IPS-18c (cell line): ENCODE measurements at regions not wholly inside any gene's neighbourhood (a gene's known extent, or its start where the extent isn't known, plus 50 kb on each side); places are given as distances from the start of the nearest gene placed in this dataset.
"Not testable (repeated sequence)": the region's sequence is repeated elsewhere in the genome, so short reads cannot be mapped to it uniquely, and the experiment has no call there.

ENCODE experiments used
- H3K4me3 ChIP-seq: 2 replicates; pipeline ENCODE4 v1.7.0; 2013; ENCODE audit warnings: low read depth, mild to moderate bottlenecking, low read length, moderate library complexity; ENCODE audit not compliant: insufficient read depth
- H3K9me3 ChIP-seq: one replicate; pipeline ENCODE4 v1.6.1; 2013; ENCODE audit warnings: mild to moderate bottlenecking, low read length, moderate library complexity; ENCODE audit not compliant: control insufficient read depth, insufficient read depth

- no peak overlapping the region for H3K4me3 ChIP-seq
- H3K9me3 ChIP-seq = no peaks in the 10 kb centered on the region
These were observed 129.3 kb upstream of the ACKR3 start for GRCh38 chr2:236440110-236440881.

GRCh38 chr2:236444187-236444586 lies 125.4 kb upstream of the ACKR3 start:
- Histone ChIP-seq H3K4me3 (no peak overlapping the region), H3K9me3 (no peaks in the 10 kb centered on the region)

GRCh38 chr2:236445678-236446077 lies 123.9 kb upstream of the ACKR3 start:
- H3K4me3 ChIP-seq = no peak overlapping the region
- no peaks in the 10 kb centered on the region for H3K9me3 ChIP-seq

- H3K4me3 ChIP-seq = no peak overlapping the region
- no peaks in the 10 kb centered on the region for H3K9me3 ChIP-seq
These were observed 123.1 kb upstream of the ACKR3 start for GRCh38 chr2:236446521-236446920.

- H3K4me3 ChIP-seq = no peak overlapping the region
These were observed 120.4 kb upstream of the ACKR3 start for GRCh38 chr2:236449167-236449761.

GRCh38 chr2:236452238-236452637 lies 117.4 kb upstream of the ACKR3 start:
- Histone ChIP-seq H3K4me3 (no peak overlapping the region), H3K9me3 (no peaks in the 10 kb centered on the region)

More at GRCh38 chr2:236449167-236449761, 120.4 kb upstream of the ACKR3 start:
- H3K9me3 ChIP-seq = no peaks in the 10 kb centered on the region

- Histone ChIP-seq H3K9me3 (no peaks in the 10 kb centered on the region), H3K4me3 (no peak overlapping the region)
These were observed 115.5 kb upstream of the ACKR3 start for GRCh38 chr2:236454076-236454475.

GRCh38 chr2:236459393-236459792 lies 110.2 kb upstream of the ACKR3 start:
- H3K4me3 ChIP-seq = no peak overlapping the region
- H3K9me3 ChIP-seq = peaks cover 2% of the 10 kb centered on the region

GRCh38 chr2:236464140-236464539 lies 105.5 kb upstream of the ACKR3 start:
- H3K4me3 ChIP-seq = no peak overlapping the region
- H3K9me3 ChIP-seq = peaks cover 2% of the 10 kb centered on the region

- no peak overlapping the region for H3K4me3 ChIP-seq
- H3K9me3 ChIP-seq = no peaks in the 10 kb centered on the region
These were observed 96.7 kb upstream of the ACKR3 start for GRCh38 chr2:236472720-236473495.

GRCh38 chr2:236473691-236474090 lies 95.9 kb upstream of the ACKR3 start:
- Histone ChIP-seq H3K9me3 (no peaks in the 10 kb centered on the region), H3K4me3 (no peak overlapping the region)

GRCh38 chr2:236479814-236480213 lies 89.8 kb upstream of the ACKR3 start:
- no peaks in the 10 kb centered on the region for H3K9me3 ChIP-seq
- H3K4me3 ChIP-seq = no peak overlapping the region

GRCh38 chr2:236483102-236483501 lies 86.5 kb upstream of the ACKR3 start:
- no peaks in the 10 kb centered on the region for H3K9me3 ChIP-seq
- no peak overlapping the region for H3K4me3 ChIP-seq

- Histone ChIP-seq H3K4me3 (no peak overlapping the region), H3K9me3 (no peaks in the 10 kb centered on the region)
These were observed 84.1 kb upstream of the ACKR3 start for GRCh38 chr2:236485519-236485918.

- H3K4me3 ChIP-seq, H3K9me3 ChIP-seq: not testable (repeated sequence)
These were observed 80.5 kb upstream of the ACKR3 start for GRCh38 chr2:236489083-236489482.

- Histone ChIP-seq H3K9me3 (peaks cover 4% of the 10 kb centered on the region), H3K4me3 (no peak overlapping the region)
These were observed 79.7 kb upstream of the ACKR3 start for GRCh38 chr2:236489895-236490404.

GRCh38 chr2:236496340-236496739 lies 73.3 kb upstream of the ACKR3 start:
- Histone ChIP-seq H3K9me3 (peaks cover 3% of the 10 kb centered on the region), H3K4me3 (no peak overlapping the region)

GRCh38 chr2:236498369-236498768 lies 71.3 kb upstream of the ACKR3 start:
- no peak overlapping the region for H3K4me3 ChIP-seq

More at GRCh38 chr2:236498369-236498768, 71.3 kb upstream of the ACKR3 start:
- no peaks in the 10 kb centered on the region for H3K9me3 ChIP-seq
